Left renal cortex interstitium (tissue), 4 donors: ENCODE measurements at regions not wholly inside any gene's neighbourhood (a gene's known extent, or its start where the extent isn't known, plus 50 kb on each side); places are given as distances from the start of the nearest gene placed in this dataset.
"Not testable (repeated sequence)": the region's sequence is repeated elsewhere in the genome, so short reads cannot be mapped to it uniquely, and the experiment has no call there.

Source experiments
- DNase-seq, 4 donors: peaks; one replicate each; pipeline ENCODE4 v3.0.0-alpha.2; 2013; ENCODE audit warnings: low read depth in 4 of 4, low spot score in 2 of 4, missing footprints in 1 of 4

DNA sequence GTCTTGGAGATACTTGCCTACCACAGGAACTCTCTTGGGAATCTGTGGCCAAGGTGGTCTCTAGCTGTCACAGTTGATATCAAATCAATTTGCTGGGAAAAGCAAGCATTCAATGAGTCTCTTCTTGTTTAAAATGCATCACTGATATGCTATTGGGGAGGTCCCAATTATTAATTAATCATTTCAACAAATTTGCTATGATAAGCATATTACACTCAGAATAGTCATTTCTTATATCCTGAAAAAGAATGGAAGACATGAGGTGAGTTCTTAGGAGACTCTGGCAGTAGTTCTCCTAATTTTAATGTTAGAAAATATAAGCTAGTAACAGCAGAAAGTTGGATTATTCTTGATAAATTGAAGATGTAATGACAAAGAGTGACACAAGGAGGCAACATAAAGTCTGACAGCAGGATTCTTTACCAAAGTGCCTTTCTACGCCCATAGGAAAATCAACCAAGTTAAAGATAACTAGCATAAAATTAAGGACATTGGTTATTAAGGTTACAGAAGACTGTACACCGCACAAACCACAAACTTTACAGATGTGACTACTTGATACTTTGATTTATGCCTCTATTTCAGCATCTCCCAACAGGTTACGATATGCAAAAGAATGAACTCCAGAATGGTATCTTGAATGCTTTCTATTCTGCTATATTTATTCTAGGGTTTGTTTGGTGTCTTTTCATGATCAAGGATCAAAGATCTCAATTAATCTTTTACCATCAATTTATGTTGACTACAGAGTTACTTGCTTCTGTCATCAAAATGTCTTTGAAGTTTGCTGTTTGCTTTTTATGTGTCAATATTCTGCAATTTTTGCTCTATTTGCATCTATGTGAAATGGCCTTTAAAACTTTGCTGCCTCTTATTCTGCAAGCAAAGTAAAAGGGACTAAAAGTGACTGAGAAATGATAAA lies 349.6 kb upstream of the CLEC14A start:
- no peak for DNase-seq

- not testable (repeated sequence) for DNase-seq
Observed at GRCh38 chr14:38600572-38600971, 344.7 kb upstream of the CLEC14A start.

GRCh38 chr14:38593476-38593875 lies 337.6 kb upstream of the CLEC14A start:
- no peak for DNase-seq

DNA sequence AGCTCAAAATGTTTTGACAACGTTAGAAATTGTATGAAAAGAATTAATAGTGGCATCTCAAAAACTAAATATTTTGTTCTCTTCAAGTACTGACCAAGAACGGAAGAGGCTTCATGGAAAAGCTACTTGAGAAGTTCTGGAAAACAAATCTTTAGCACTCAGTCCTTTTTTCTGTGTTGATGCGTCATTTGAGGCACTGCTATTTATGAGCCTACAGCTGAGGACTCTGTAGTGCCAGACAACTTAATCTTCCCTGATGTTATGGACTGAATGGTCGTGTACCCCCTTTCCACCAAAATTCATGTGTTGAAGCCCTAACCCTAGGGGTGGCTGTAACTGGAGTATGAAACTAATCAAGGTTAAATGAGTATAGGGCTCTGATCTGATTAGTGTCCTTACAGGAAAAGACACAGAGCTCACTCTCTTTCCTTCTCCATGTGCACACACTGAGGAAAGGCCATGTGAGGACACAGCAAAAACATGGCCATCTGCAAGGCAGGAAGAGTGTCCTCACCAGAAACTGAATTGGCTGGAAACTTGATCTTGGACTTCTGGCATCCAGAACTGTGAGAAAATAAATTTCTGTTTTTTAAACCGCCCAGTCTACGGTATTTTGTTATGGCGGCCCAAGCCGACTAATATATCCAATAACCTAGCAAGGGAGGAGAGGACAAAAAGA lies 337.0 kb upstream of the CLEC14A start:
- no peak for DNase-seq

DNA sequence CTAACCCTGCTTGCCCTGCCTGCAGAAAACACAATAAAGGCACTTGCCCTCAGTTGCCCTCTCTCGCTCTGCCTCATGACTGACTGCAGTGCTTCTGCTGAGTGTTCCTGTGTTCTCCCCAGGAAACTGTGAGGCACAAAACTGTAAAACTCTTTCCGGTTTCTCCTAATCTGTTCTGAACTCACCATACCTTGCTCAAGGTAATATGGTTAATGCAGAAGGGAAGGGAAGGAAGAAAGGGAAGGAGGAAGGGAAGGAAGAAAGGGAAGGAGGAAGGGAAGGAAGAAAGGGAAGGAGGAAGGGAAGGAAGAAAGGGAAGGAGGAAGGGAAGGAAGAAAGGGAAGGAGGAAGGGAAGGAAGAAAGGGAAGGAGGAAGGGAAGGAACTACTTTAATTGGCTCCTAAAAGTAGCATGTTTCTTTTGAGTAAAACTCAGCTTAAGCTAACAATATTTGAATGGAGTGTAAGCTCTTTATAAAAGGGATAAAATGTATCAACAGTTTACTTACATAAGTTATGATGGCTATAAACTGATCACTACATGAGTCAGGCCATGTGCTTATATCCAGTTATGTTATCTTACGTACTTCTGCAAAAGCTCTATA lies 334.0 kb upstream of the CLEC14A start:
- no peak for DNase-seq

- DNase-seq, result no peak
Observed at GRCh38 chr14:38583471-38583870, 327.6 kb upstream of the CLEC14A start.

DNA sequence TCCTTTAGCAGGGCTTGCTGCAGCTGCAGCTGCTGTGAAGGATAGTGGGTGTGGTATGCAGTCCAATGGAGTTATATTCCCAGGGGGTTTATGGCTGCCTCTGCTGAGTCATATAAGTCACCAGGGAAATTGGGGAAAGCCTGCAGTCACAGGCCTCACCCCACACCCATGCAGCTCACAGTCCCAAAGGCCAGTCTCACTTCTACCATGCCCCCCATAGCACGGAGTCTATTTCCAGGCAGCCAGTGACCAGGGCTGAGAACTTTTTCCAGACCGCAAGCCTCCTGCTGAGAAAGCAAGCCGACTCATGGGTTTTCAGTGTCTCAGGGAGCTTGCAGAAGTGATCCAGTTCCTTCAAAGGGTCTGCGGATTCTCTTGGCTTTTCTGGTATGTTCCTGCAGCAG lies 322.4 kb upstream of the CLEC14A start:
- DNase-seq, result no peak

DNA sequence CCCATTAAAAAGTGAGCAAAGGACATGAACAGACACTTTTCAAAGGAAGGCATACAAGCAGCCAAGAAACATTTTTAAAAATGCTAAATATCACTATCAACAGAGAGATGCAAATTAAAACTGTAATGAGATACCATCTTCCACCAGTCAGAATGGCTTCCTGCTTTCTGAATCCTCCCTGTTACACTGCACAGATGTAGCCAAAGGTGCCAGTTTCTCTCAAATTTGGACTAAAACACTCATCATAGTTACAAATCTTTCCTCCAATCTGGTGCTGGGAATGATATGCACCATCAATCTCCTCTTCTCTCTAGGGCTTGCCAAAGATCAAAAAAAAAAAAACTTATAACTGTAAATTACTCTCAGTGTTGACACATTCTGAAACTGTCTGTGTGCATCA lies 311.8 kb upstream of the CLEC14A start:
- no peak for DNase-seq

DNA sequence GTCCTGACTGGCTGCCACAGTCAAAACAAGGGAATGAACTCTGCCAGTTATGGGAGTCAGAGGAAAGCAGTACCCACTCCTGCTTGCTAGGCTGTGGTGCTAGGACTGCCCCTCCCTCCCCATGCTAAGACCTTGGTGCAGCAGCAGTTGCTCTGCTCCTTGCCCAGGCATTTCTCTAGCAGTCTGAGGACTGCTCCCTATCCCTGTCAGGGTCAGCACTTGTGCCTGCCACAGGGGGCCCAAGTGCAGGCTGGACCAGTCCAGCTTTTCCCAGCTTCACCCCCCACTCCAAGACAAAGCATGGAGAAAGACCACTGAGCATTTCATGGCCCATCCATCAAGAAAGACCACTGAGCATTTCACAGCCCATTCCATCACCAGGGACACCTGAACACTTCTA lies 305.8 kb upstream of the CLEC14A start:
- no peak for DNase-seq

GRCh38 chr14:38559711-38560110 lies 303.8 kb upstream of the CLEC14A start:
- no peak for DNase-seq

DNA sequence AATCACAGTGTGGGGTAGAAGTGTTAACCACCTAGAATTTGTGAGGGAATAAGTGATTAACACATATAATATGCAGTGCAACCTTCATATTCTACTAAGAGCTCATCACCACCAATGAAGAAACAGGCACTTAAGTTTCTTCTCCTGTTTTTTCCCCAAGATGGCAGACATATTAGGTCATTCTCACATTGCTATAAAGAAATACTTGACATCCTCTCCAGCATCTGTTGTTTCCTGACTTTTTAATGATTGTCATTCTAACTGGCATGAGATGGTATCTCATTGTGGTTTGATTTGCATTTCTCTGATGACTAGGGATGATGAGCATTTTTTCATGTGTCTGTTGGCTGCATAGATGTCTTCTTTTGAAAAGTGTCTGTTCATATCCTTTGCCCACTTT lies 301.5 kb upstream of the CLEC14A start:
- not testable (repeated sequence) for DNase-seq

- no peak for DNase-seq
Observed at GRCh38 chr14:38556252-38556651, 300.4 kb upstream of the CLEC14A start.

- no peak for DNase-seq
Observed at GRCh38 chr14:38554026-38554425, 298.1 kb upstream of the CLEC14A start.

GRCh38 chr14:38553586-38553985 lies 297.7 kb upstream of the CLEC14A start:
- DNase-seq, result no peak

DNA sequence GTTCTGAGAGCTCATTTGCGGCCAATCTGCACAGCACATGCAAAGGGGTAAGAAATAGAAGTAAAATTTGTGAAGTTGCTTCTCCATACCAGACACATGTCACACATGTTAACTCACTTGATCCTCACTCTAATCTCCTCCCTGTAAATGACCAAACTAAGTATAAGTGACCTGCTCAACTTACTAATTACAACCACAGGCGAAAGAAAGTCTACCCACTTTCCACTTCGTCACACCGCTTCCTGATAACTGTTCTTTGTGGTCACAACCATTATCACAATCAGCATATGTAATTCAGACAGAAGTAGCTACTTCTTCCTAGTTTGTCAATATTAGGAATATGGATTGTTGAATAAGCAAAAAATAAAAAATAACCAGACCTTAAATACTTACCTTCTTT lies 293.7 kb upstream of the CLEC14A start:
- DNase-seq, result no peak

DNA sequence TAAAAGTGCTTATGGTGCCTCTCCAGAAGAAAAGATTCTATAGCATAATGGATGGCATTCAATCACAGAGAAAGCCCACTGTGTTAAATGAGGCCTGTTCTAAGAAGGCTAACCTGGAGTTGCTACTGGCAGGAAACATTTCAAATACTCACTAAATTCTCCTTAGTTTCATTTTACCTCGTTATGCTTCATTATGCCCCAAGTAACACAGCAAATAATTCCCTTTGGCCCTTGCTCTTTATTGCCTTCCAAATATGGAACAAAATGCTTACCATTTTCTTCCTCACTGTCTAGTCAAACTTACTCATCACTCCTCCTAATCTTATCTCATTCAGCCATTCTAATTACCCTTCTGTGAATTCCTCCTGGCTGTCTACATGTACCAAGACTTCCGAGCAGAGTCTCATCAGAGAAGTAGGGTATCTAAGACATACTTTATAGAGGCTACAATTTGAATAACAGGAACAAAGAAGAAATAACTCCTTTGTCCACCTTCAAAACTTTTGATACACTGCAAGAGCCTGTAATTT lies 292.1 kb upstream of the CLEC14A start:
- no peak for DNase-seq

DNA sequence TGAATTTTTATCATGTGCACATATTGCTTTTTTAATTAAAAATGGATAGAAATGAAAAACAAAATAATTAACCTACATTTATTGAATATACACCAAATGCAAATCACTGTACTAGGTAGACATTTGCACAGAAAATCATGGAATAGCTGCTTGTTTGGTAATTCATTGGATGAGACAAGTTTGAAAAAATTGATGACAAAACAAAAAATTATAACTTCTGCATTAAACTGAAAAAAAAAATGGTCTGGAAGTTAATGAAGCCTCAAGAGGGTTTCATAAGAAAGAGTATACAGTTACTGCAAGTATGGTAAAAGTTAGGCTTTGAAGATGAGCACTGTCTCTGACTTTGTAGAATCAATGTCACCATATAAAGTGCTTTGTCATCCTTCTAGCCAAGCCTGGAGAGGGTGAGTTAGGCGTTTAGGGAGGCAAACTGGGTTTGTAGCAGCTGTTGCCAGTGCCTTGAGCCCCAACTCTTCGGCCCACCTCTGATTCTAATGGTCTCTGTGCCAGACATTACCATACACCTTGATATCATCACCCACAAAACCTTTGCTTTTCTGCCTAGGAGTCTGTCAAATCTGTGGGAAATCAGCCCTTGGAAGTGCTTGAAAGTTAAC lies 291.1 kb upstream of the CLEC14A start:
- DNase-seq, result no peak

- no peak for DNase-seq
Observed at GRCh38 chr14:38544776-38545175, 288.9 kb upstream of the CLEC14A start.

DNA sequence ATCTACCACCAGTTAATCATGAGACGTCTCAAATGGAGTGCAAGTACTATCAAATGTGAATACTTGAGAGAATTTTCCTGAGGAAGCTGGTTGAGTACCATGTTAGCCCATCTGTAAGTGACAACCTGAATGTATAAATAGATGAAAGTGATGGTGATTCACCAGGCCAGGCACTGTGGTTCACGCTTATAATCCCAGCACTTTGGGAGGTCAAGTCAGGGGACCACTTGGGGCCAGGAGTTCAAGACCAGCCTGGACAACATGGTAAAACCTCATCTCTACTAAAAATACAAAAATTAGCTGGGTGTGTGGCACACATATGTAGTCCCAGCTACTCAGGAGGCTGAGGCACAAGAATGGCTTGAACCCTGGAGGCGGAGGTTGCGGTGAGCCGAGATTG lies 288.0 kb upstream of the CLEC14A start:
- DNase-seq, result not testable (repeated sequence)

GRCh38 chr14:38538053-38538452 lies 282.2 kb upstream of the CLEC14A start:
- not testable (repeated sequence) for DNase-seq
